Loucy (cell line): ENCODE measurements at regions not wholly inside any gene's neighbourhood (a gene's known extent, or its start where the extent isn't known, plus 50 kb on each side); places are given as distances from the start of the nearest gene placed in this dataset.

Experiments used
- EZH2phosphoT487 ChIP-seq: fragments of 200-600 bp; IDR thresholded peaks from 2 replicates; pipeline ENCODE4 v1.6.1; 2018; ENCODE audit warnings: antibody characterized with exemption, mild to moderate bottlenecking, moderate library complexity, borderline replicate concordance
- TF ChIP-seq, protein P1 (sequence below): fragments of 200-600 bp; sonication (generic); conservative IDR thresholded peaks from 2 replicates; pipeline ENCODE4 v1.5.1; 2014; ENCODE audit warnings: mild to moderate bottlenecking, antibody characterized with exemption, low read length

- no peak for TF ChIP-seq EZH2phosphoT487
- TF ChIP-seq, protein P1, sequence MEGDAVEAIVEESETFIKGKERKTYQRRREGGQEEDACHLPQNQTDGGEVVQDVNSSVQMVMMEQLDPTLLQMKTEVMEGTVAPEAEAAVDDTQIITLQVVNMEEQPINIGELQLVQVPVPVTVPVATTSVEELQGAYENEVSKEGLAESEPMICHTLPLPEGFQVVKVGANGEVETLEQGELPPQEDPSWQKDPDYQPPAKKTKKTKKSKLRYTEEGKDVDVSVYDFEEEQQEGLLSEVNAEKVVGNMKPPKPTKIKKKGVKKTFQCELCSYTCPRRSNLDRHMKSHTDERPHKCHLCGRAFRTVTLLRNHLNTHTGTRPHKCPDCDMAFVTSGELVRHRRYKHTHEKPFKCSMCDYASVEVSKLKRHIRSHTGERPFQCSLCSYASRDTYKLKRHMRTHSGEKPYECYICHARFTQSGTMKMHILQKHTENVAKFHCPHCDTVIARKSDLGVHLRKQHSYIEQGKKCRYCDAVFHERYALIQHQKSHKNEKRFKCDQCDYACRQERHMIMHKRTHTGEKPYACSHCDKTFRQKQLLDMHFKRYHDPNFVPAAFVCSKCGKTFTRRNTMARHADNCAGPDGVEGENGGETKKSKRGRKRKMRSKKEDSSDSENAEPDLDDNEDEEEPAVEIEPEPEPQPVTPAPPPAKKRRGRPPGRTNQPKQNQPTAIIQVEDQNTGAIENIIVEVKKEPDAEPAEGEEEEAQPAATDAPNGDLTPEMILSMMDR = no peak
Measured at GRCh38 chr5:27524515-27524914, 486.1 kb upstream of the CDH9 start.
